ENCODE measurements at regions not wholly inside any gene's neighbourhood (a gene's known extent, or its start where the extent isn't known, plus 50 kb on each side); places are given as distances from the start of the nearest gene placed in this dataset.

DNA sequence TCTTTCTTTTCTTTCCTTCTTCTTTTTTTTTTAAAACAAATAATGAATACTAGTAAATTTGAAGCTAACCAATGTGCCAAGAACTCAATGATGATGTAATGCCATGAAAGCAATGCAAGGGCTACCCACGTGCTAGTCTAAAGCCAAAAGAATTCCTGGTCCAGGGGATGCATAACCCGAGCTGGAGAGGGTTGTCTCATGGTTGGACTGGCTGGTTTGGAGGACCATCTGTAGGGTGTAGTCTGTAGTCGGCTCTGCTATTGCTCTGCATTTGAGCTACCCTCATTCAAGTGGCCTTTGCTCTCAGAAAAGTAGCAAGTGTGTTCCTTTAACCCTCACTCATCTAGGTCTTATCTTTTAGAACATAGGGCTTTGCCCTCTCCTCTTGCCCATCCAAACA, 469.6 kb upstream of the CELF4 start:
- TF ChIP-seq, protein P1, sequence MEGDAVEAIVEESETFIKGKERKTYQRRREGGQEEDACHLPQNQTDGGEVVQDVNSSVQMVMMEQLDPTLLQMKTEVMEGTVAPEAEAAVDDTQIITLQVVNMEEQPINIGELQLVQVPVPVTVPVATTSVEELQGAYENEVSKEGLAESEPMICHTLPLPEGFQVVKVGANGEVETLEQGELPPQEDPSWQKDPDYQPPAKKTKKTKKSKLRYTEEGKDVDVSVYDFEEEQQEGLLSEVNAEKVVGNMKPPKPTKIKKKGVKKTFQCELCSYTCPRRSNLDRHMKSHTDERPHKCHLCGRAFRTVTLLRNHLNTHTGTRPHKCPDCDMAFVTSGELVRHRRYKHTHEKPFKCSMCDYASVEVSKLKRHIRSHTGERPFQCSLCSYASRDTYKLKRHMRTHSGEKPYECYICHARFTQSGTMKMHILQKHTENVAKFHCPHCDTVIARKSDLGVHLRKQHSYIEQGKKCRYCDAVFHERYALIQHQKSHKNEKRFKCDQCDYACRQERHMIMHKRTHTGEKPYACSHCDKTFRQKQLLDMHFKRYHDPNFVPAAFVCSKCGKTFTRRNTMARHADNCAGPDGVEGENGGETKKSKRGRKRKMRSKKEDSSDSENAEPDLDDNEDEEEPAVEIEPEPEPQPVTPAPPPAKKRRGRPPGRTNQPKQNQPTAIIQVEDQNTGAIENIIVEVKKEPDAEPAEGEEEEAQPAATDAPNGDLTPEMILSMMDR (IDR thresholded peaks at IDR 0.05) = no peak
- TF ChIP-seq EP300 (IDR thresholded peaks at IDR 0.05) = no peak
- no peak for TF ChIP-seq POLR2A (IDR thresholded peaks at IDR 0.05)
- no peak for TF ChIP-seq POLR2AphosphoS5 (IDR thresholded peaks at IDR 0.05)
